VCaP (cell line): ENCODE measurements at regions not wholly inside any gene's neighbourhood (a gene's known extent, or its start where the extent isn't known, plus 50 kb on each side); places are given as distances from the start of the nearest gene placed in this dataset.

Source experiments
- H3K27ac ChIP-seq: fragments of 450-650 bp; 2 replicates; pipeline ENCODE4 v1.5.1; 2017
- CTCF ChIP-seq: fragments of 450-650 bp; conservative IDR thresholded peaks from 2 replicates; pipeline ENCODE4 v1.5.1; 2017; ENCODE audit warnings: mild to moderate bottlenecking, moderate library complexity

- TF ChIP-seq CTCF, result no peak
- H3K27ac ChIP-seq, result no peak overlapping the region
These were observed 171.6 kb upstream of the PDE3A start for GRCh38 chr12:20196767-20197166.

GRCh38 chr12:20197411-20197810, 170.9 kb upstream of the PDE3A start:
- no peak overlapping the region for H3K27ac ChIP-seq
- TF ChIP-seq CTCF, result no peak

- no peak overlapping the region for H3K27ac ChIP-seq
- no peak for TF ChIP-seq CTCF
These were observed 168.6 kb upstream of the PDE3A start for GRCh38 chr12:20199780-20200179.

GRCh38 chr12:20201733-20202132, 166.6 kb upstream of the PDE3A start:
- TF ChIP-seq CTCF, result no peak
- H3K27ac ChIP-seq, result no peak overlapping the region

GRCh38 chr12:20205854-20206253, 162.5 kb upstream of the PDE3A start:
- no peak for TF ChIP-seq CTCF
- no peak overlapping the region for H3K27ac ChIP-seq

- H3K27ac ChIP-seq, result no peak overlapping the region
- TF ChIP-seq CTCF, result no peak
These were observed 161.9 kb upstream of the PDE3A start for GRCh38 chr12:20206410-20206809.

GRCh38 chr12:20210621-20211215, 157.6 kb upstream of the PDE3A start:
- no peak for TF ChIP-seq CTCF
- H3K27ac ChIP-seq, result no peak overlapping the region

- no peak overlapping the region for H3K27ac ChIP-seq
- TF ChIP-seq CTCF, result no peak
These were observed 156.8 kb upstream of the PDE3A start for GRCh38 chr12:20211541-20211940.
